ENCODE measurements at regions not wholly inside any gene's neighbourhood (a gene's known extent, or its start where the extent isn't known, plus 50 kb on each side); places are given as distances from the start of the nearest gene placed in this dataset.

GRCh38 chr6:28736121-28736520 lies 187.7 kb downstream of the TRIM27 start:
- H3K36me3 ChIP-seq: no peaks in the 10 kb centered on the region
- H3K27ac ChIP-seq: no peak overlapping the region
- H3K9me3 ChIP-seq: no peaks in the 10 kb centered on the region
- no peak for DNase-seq
- no peak for TF ChIP-seq POLR2A (IDR thresholded peaks at IDR 0.05)
- TF ChIP-seq, protein P1, sequence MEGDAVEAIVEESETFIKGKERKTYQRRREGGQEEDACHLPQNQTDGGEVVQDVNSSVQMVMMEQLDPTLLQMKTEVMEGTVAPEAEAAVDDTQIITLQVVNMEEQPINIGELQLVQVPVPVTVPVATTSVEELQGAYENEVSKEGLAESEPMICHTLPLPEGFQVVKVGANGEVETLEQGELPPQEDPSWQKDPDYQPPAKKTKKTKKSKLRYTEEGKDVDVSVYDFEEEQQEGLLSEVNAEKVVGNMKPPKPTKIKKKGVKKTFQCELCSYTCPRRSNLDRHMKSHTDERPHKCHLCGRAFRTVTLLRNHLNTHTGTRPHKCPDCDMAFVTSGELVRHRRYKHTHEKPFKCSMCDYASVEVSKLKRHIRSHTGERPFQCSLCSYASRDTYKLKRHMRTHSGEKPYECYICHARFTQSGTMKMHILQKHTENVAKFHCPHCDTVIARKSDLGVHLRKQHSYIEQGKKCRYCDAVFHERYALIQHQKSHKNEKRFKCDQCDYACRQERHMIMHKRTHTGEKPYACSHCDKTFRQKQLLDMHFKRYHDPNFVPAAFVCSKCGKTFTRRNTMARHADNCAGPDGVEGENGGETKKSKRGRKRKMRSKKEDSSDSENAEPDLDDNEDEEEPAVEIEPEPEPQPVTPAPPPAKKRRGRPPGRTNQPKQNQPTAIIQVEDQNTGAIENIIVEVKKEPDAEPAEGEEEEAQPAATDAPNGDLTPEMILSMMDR (IDR thresholded peaks at IDR 0.05 in 4 of 5, conservative IDR thresholded peaks at IDR 0.05 in 1 of 5): no peak
- no peak for ATAC-seq
- in situ Hi-C loops (cut with MboI; ENCODE audit: low sequenced_read_pairs in 4 of 4): no loop called here
- intact Hi-C loops (cut with DNase I; ENCODE audit: low total_unique reads): no loop called here
- no peak overlapping the region for H3K4me3 ChIP-seq
- H3K4me1 ChIP-seq: no peaks in the 10 kb centered on the region
- H3K27me3 ChIP-seq: peaks cover 35 to 69% (median 64%) of the 10 kb centered on the region in 3 donors

DNA sequence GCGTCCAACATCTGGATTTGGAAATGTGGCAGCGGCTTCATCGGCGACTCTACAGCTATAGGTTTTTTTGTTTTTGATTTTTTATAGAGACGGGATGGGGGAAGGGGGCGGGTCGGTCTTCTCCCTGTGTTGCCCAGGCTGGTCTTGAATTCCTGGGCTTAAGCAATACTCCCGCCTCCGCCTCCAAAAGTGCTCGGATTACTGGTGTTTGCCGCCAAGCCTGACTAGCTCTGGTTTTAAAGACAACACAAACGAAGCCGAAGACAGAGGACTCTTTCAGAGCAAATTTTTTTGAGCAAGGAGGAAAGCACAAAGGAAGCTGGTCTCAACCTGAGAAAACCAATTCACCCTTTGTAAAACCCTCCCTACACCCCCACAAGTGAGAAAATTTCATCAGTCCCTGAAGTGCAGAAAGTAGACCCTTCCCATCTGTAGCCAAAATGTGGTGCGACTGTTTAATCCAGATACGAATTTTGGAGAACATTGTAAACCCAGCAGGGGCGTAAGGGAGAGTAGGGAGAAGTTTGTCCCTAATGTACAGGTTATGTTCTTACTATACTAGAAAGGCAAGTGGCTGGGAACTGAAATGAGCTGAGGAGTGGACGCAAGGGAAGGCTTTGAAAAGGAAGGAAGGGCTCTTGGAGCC lies 185.9 kb downstream of the TRIM27 start:
- Histone ChIP-seq H3K36me3 (no peaks in the 10 kb centered on the region), H3K4me3 (no peak overlapping the region), H3K27ac (no peak overlapping the region), H3K27me3 (peaks cover 37 to 74% (median 69%) of the 10 kb centered on the region in 3 donors), H3K9me3 (no peaks in the 10 kb centered on the region), H3K4me1 (no peaks in the 10 kb centered on the region)
- no peak for DNase-seq
- in situ Hi-C loops (cut with MboI; ENCODE audit: low sequenced_read_pairs in 4 of 4) (no loop called here), intact Hi-C loops (cut with DNase I; ENCODE audit: low total_unique reads) (no loop called here)
- ATAC-seq: no peak
- TF ChIP-seq, protein P1 (IDR thresholded peaks at IDR 0.05 in 4 of 5, conservative IDR thresholded peaks at IDR 0.05 in 1 of 5): no peak

DNA sequence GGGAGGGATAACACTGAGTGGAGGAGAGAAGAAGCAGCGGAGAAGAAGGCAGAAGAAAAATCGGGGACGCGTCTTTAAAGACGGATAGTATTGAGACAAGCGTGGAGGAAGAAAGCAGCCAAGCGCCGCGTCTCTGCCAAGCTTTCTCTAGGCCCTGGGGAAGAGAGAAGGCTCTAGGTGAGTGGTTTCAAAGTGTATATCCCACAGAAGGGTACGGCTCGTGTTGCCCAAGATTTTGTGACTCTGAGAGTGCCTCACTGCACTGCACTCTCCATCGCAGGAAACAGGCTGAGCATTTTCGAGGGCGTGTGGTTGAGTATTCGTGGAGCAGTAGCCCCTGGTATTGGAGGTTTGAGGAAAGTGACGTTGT lies 185.4 kb downstream of the TRIM27 start:
- DNase-seq (no peak), ATAC-seq (no peak)
- no peaks in the 10 kb centered on the region for H3K36me3 ChIP-seq
- H3K4me1 ChIP-seq: no peaks in the 10 kb centered on the region
- TF ChIP-seq, protein P1 (IDR thresholded peaks at IDR 0.05 in 4 of 5, conservative IDR thresholded peaks at IDR 0.05 in 1 of 5): no peak
- TF ChIP-seq POLR2A (IDR thresholded peaks at IDR 0.05): no peak
- H3K4me3 ChIP-seq: no peak overlapping the region
- no peak overlapping the region for H3K27ac ChIP-seq
- intact Hi-C loops (cut with DNase I; ENCODE audit: low total_unique reads): no loop called here
- H3K27me3 ChIP-seq: peaks cover 42 to 74% (median 67%) of the 10 kb centered on the region in 3 donors
- H3K9me3 ChIP-seq: no peaks in the 10 kb centered on the region
- in situ Hi-C loops (cut with MboI; ENCODE audit: low sequenced_read_pairs in 4 of 4): no loop called here

- H3K4me3 ChIP-seq: no peak overlapping the region
- H3K27me3 ChIP-seq: peaks cover 32 to 59% (median 53%) of the 10 kb centered on the region in 3 donors
- TF ChIP-seq POLR2A (IDR thresholded peaks at IDR 0.05): no peak
- TF ChIP-seq, protein P1 (IDR thresholded peaks at IDR 0.05 in 4 of 5, conservative IDR thresholded peaks at IDR 0.05 in 1 of 5): no peak
- H3K36me3 ChIP-seq: no peaks in the 10 kb centered on the region
- intact Hi-C loops (cut with DNase I; ENCODE audit: low total_unique reads): no loop called here
- no peaks in the 10 kb centered on the region for H3K4me1 ChIP-seq
- no peak for ATAC-seq
- no peak for DNase-seq
- H3K27ac ChIP-seq: no peak overlapping the region
- H3K9me3 ChIP-seq: no peaks in the 10 kb centered on the region
- in situ Hi-C loops (cut with MboI; ENCODE audit: low sequenced_read_pairs in 4 of 4): no loop called here
Observed at GRCh38 chr6:28741363-28741762, 182.4 kb downstream of the TRIM27 start.
